HEK293T (cell line): ENCODE measurements at regions not wholly inside any gene's neighbourhood (a gene's known extent, or its start where the extent isn't known, plus 50 kb on each side); places are given as distances from the start of the nearest gene placed in this dataset.

Experiments used
- ARNT ChIP-seq: fragments of 450-650 bp; IDR thresholded peaks from 2 replicates; pipeline ENCODE4 v1.6.1; 2017; ENCODE audit warnings: mild to moderate bottlenecking
- BHLHE40 ChIP-seq: fragments of 450-650 bp; IDR thresholded peaks from 2 replicates; pipeline ENCODE4 v1.6.1; 2016; ENCODE audit warnings: mild to moderate bottlenecking, moderate library complexity, borderline replicate concordance
- CTBP1 ChIP-seq: fragments of 450-650 bp; IDR thresholded peaks from 2 replicates; pipeline ENCODE4 v1.6.1; 2016; ENCODE audit warnings: borderline replicate concordance
- ELF4 ChIP-seq: fragments of 450-650 bp; IDR thresholded peaks from 2 replicates; pipeline ENCODE4 v1.6.1; 2017; ENCODE audit warnings: antibody characterized with exemption
- FOXA1 ChIP-seq: fragments of 450-650 bp; IDR thresholded peaks from 2 replicates; pipeline ENCODE4 v1.6.1; 2016; ENCODE audit warnings: mild to moderate bottlenecking
- FOXK2 ChIP-seq: fragments of 450-650 bp; IDR thresholded peaks from 2 replicates; pipeline ENCODE4 v1.6.1; 2016; ENCODE audit warnings: mild to moderate bottlenecking
- FOXM1 ChIP-seq: fragments of 450-650 bp; IDR thresholded peaks from 2 replicates; pipeline ENCODE4 v1.6.1; 2017; ENCODE audit warnings: mild to moderate bottlenecking, borderline replicate concordance
- LEF1 ChIP-seq: fragments of 450-650 bp; IDR thresholded peaks from 2 replicates; pipeline ENCODE4 v1.6.1; 2017; ENCODE audit warnings: mild to moderate bottlenecking, borderline replicate concordance
- NFRKB ChIP-seq: fragments of 450-650 bp; IDR thresholded peaks from 2 replicates; pipeline ENCODE4 v1.6.1; 2016; ENCODE audit warnings: mild to moderate bottlenecking, moderate library complexity
- SP1 ChIP-seq: fragments of 450-650 bp; IDR thresholded peaks from 2 replicates; pipeline ENCODE4 v1.6.1; 2017
- SUZ12 ChIP-seq: fragments of 450-650 bp; IDR thresholded peaks from 2 replicates; pipeline ENCODE4 v1.6.1; 2016; ENCODE audit warnings: mild to moderate bottlenecking
- ZNF384 ChIP-seq: fragments of 450-650 bp; IDR thresholded peaks from 2 replicates; pipeline ENCODE4 v1.6.1; 2016
- TF ChIP-seq, protein P1 (sequence below): fragments of 450-650 bp; IDR thresholded peaks from 2 replicates; pipeline ENCODE4 v1.6.1; 2016

DNA sequence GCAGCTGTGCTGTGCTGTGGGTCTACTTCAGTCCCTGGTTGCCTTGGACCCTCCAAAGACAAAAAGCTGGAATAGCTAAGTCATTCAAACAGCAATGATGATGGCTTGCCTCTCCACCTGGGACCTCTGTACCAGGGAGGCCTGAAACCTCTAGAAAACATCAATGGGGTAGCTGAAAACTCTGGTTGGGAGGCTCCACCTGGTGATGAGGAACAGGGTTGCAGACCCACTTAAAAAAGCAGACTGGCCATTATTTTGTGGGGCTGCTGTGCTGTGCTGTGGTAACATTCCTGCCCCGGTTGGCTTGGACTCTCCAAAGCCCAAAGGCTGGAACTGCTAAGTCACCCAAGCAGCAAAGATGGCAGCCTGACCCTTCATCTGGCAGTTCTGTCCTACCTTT is 839.3 kb upstream of the ARRDC3 start:
- no peak for TF ChIP-seq ARNT
- TF ChIP-seq FOXM1, result no peak
- TF ChIP-seq SP1, result no peak
- TF ChIP-seq FOXK2, result no peak
- no peak for TF ChIP-seq FOXA1
- no peak for TF ChIP-seq ZNF384
- no peak for TF ChIP-seq ELF4
- TF ChIP-seq NFRKB, result no peak
- no peak for TF ChIP-seq BHLHE40
- TF ChIP-seq, protein P1, sequence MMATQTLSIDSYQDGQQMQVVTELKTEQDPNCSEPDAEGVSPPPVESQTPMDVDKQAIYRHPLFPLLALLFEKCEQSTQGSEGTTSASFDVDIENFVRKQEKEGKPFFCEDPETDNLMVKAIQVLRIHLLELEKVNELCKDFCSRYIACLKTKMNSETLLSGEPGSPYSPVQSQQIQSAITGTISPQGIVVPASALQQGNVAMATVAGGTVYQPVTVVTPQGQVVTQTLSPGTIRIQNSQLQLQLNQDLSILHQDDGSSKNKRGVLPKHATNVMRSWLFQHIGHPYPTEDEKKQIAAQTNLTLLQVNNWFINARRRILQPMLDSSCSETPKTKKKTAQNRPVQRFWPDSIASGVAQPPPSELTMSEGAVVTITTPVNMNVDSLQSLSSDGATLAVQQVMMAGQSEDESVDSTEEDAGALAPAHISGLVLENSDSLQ, result no peak
- no peak for TF ChIP-seq LEF1
- TF ChIP-seq SUZ12, result no peak
- no peak for TF ChIP-seq CTBP1
